OCI-LY1 (cell line): ENCODE measurements at regions not wholly inside any gene's neighbourhood (a gene's known extent, or its start where the extent isn't known, plus 50 kb on each side); places are given as distances from the start of the nearest gene placed in this dataset.
A peak's percentile ranks its signal among the peaks of the same experiment; 100 is the strongest.

Experiments
- CTCF ChIP-seq: fragments of 200-600 bp; sonication (generic), shearing (Covaris generic); IDR thresholded peaks from 2 replicates; pipeline ENCODE4 v1.5.1; 2017; ENCODE audit warnings: mild to moderate bottlenecking, antibody characterized with exemption, low read length, moderate library complexity, mixed read lengths
- EZH2 ChIP-seq: fragments of 200-600 bp; sonication (generic), shearing (Covaris generic); IDR thresholded peaks from 2 replicates; pipeline ENCODE4 v1.8.0; 2017; ENCODE audit warnings: borderline replicate concordance, mixed run types, mild to moderate bottlenecking, antibody characterized with exemption, low read length, moderate library complexity, mixed read lengths

- peak; percentile 58 for TF ChIP-seq CTCF
- TF ChIP-seq EZH2: no peak
Observed at GRCh38 chr5:135204151-135204600, 170.1 kb upstream of the PITX1 start.
